ENCODE measurements at regions not wholly inside any gene's neighbourhood (a gene's known extent, or its start where the extent isn't known, plus 50 kb on each side); places are given as distances from the start of the nearest gene placed in this dataset.

DNA sequence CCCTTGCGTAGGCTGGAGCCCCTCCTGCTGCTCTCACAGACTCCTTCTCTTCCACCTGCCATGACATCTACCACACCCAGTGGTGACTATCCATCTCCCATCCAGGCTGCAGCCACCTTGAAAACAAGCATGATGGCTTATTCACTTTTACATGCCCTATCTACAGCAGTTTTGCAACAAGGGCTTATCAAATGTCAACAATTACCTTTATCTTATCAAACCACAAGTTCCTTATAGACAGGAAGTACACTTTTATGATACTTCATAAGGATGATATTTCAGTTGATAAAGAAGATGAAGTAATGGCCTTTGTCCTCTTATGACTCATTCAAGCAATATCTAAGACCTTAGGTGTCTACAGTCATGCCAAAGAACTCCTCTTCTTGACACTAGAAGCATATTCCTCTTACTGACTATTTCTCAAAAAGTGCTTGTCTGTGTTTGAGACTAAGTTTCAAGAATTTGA, 125.3 kb upstream of the SPRED1 start:
- TF ChIP-seq POLR2A (IDR thresholded peaks at IDR 0.05; ENCODE audit: low read depth, low read length) (no peak), TAF1 (IDR thresholded peaks at IDR 0.05; ENCODE audit: low read depth, low read length) (no peak), POLR2AphosphoS5 (IDR thresholded peaks at IDR 0.05; ENCODE audit: low read depth, low read length) (no peak), POU2F2 (IDR thresholded peaks at IDR 0.05; ENCODE audit: low read depth, low read length) (no peak), PAX5 (IDR thresholded peaks at IDR 0.05; ENCODE audit: insufficient read depth, low read length, severe bottlenecking) (no peak), SPI1 (IDR thresholded peaks at IDR 0.05; ENCODE audit: low read depth, low read length) (no peak)

Measured in GM12891 (cell line).